ENCODE measurements at regions not wholly inside any gene's neighbourhood (a gene's known extent, or its start where the extent isn't known, plus 50 kb on each side); places are given as distances from the start of the nearest gene placed in this dataset.

DNA sequence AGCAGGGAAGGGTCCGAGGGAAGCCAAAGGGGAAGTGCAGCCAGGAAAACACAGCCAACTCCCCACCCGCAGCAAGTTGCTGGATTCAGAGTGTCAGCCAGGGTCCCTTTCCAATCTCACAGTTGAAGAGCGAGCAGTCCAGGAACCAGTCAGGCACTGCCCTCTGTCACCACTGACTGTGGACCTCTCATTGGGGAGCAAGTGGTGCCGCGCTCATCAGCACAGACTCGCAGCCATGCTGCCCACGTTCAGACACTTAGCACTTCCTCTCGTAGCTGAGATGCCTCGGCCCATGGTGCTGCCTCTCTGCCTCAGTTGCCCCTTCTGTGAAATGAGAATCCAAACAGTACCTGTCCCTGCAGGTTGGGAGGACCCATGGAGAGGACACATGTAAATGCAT, 123.6 kb upstream of the CHST15 start:
- no peak overlapping the region for H3K4me3 ChIP-seq (ENCODE audit: low read depth, low read length)

DNA sequence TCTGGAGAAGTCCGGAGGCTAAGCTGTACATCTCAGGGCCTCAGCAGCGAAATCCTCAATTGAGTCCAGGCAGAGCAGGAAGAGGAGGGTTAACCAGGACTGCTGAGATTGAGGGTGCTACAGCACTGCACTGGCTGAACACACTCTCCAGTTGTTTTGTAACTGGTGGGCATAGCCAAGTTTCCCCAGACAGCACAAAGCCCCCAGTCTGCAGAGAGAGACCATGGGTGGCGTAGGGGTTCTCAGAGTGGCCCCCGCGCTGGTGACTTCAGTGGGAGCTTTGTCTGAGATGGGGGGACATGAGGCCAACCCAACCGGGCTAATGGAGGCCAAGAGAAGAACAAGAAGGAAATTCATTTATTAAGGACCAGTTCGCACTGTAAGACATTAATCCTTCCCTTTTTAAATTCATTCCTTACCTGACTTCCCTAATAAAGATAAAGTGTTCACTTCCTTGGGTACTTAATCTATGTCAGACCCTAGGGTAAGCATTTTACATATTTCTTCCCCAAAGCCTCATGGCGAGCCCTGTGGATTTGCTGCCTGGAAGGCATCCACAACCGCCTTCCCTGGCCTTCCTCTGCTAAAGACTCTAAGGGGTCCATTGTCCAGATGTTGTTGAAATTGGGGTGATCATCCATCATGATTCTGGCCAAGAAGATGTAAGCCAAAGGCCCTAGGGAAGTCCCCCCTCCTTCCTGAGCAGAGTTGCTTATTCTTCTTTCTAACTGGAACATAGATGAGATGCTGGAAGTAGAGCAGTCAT, 121.4 kb upstream of the CHST15 start:
- TF ChIP-seq, protein P1, sequence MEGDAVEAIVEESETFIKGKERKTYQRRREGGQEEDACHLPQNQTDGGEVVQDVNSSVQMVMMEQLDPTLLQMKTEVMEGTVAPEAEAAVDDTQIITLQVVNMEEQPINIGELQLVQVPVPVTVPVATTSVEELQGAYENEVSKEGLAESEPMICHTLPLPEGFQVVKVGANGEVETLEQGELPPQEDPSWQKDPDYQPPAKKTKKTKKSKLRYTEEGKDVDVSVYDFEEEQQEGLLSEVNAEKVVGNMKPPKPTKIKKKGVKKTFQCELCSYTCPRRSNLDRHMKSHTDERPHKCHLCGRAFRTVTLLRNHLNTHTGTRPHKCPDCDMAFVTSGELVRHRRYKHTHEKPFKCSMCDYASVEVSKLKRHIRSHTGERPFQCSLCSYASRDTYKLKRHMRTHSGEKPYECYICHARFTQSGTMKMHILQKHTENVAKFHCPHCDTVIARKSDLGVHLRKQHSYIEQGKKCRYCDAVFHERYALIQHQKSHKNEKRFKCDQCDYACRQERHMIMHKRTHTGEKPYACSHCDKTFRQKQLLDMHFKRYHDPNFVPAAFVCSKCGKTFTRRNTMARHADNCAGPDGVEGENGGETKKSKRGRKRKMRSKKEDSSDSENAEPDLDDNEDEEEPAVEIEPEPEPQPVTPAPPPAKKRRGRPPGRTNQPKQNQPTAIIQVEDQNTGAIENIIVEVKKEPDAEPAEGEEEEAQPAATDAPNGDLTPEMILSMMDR (IDR thresholded peaks at IDR 0.05; ENCODE audit: low read depth, low read length): no peak

More for the DNA sequence above, 123.6 kb upstream of the CHST15 start:
- TF ChIP-seq, protein P1 (IDR thresholded peaks at IDR 0.05; ENCODE audit: low read depth, low read length): no peak

DNA sequence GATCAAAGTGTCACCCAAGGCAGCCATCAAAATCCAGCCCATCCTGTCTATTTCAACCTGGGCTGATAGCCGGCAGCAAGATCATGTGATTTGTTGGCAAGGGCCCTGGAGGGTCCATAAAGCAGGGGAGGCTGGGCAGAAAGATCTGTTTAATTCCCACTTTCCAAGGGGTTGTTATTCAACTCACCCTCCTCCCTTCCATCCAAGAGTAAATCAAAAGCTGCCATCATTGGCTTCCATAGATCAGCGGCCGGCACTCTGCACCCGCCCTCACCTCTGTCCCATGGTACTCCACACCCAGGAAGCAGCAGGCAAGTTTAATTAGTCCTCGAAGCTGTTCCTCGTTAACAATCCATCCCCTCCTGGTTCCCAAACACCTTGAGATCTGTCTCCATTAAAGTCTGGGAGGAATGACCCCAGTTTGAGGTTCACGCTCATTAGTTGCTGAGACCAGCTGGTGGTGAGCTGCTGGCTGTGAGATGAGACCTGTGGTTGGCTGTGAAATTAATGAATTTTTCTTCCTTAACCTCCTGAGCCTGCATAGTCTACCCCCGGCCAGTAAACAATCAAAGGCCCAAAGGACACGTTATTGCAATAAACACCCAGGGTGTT, 120.6 kb upstream of the CHST15 start:
- TF ChIP-seq, protein P1 (IDR thresholded peaks at IDR 0.05; ENCODE audit: low read depth, low read length): no peak
- H3K4me3 ChIP-seq (ENCODE audit: low read depth, low read length): no peak overlapping the region

More for the DNA sequence above, 121.4 kb upstream of the CHST15 start:
- H3K4me3 ChIP-seq (ENCODE audit: low read depth, low read length): no peak overlapping the region

DNA sequence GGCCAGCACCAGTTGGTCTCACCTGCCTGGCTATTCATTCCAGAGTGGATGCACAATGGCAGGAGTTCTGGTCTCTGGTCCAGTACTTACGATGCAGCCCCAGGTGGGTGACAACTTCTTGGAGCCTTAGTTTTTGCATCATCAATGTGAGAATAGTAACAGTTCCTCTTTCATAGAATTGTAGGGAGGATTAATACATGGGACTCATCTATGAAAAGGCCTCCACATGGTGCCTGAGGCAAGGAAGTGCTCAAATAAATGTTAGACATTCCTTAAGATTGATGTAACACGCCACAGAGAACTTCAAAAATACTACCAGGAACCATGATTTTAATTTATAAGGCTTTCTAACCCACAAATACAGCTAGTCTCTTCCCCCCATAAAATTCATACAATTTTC, 120.1 kb upstream of the CHST15 start:
- H3K4me3 ChIP-seq (ENCODE audit: low read depth, low read length): no peak overlapping the region
- TF ChIP-seq, protein P1 (IDR thresholded peaks at IDR 0.05; ENCODE audit: low read depth, low read length): no peak

DNA sequence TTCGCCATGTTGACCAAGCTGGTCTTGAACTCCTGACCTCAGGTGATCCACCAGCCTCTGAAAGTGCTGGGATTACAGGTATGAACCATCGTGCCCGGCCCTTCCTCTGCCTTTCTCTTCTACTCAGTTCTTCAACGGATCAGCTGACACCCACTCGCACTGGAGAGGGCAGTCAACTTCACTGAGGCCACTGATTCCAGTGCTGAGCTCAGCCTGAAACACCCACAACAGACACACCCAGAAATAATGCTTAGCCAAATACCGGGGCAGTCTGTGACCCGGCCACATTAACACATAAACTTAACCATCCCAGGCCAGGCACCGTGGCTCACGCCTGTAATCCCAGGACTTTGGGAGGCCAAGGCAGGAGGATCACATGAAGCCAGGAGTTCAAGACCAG, 119.3 kb upstream of the CHST15 start:
- TF ChIP-seq, protein P1 (IDR thresholded peaks at IDR 0.05; ENCODE audit: low read depth, low read length): no peak
- no peak overlapping the region for H3K4me3 ChIP-seq (ENCODE audit: low read depth, low read length)

DNA sequence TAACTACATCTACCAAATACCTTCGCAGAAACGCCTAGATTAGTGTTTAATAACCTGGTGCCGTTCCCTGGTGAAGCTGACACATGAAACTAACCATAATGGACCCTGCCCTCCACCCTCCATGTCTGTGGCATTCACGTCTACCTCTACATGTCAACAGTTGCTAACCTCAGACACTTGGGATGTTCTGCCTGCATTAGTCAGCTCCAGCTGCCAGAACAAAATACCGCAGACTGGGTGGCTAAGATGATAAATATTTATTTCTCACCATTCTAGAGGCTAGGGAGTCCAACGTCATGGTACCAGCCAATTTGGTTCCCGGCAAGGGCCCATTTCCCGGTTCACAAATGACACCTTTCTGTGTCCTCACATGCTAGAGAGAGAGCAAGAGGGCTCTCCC, 118.5 kb upstream of the CHST15 start:
- TF ChIP-seq, protein P1 (IDR thresholded peaks at IDR 0.05; ENCODE audit: low read depth, low read length): no peak
- no peak overlapping the region for H3K4me3 ChIP-seq (ENCODE audit: low read depth, low read length)

DNA sequence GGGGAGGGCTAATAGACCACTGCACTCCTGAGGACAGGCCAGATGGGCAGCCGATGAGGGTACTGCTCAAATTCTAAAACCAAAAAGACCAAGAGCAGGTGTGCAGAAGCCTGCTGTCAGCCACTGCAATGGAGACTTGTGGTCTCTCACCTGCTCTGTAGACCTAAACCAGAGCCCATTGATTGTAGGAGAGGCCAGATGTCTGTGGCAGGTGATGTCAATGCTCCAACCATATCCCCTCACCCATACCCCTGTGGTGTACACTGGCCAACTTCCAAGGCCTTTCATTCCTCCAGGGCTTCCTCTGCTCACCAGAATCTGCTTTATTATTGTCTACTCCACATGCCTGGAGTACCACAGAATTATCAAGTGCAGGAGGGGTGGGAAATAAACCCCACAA, 116.9 kb upstream of the CHST15 start:
- TF ChIP-seq, protein P1 (IDR thresholded peaks at IDR 0.05; ENCODE audit: low read depth, low read length): no peak
- no peak overlapping the region for H3K4me3 ChIP-seq (ENCODE audit: low read depth, low read length)

Data from WI38 (cell line).